Stimulated activated memory B cell treated with anti-CD40 and anti-IgM and Interleukin-4, amounts not matched to agents 10 μg/mL and 1 μg/mL and 100 μg/mL, for 72 hours (primary cell): ENCODE measurements at regions not wholly inside any gene's neighbourhood (a gene's known extent, or its start where the extent isn't known, plus 50 kb on each side); places are given as distances from the start of the nearest gene placed in this dataset.

Source experiments
- ATAC-seq: fragments of 150-1000 bp; cut with Tn5 transposase; 2 replicates; pipeline ENCODE4 v1.10.0; 2021
- H3K27ac Mint-ChIP-seq: one replicate; pipeline ENCODE4 v1.8.0; 2022; ENCODE audit warnings: mild to moderate bottlenecking, mixed read lengths
- H3K27me3 Mint-ChIP-seq: one replicate; pipeline ENCODE4 v1.8.0; 2022; ENCODE audit warnings: mixed read lengths
- H3K36me3 Mint-ChIP-seq: one replicate; pipeline ENCODE4 v1.8.0; 2022; ENCODE audit warnings: mixed read lengths
- H3K4me1 Mint-ChIP-seq: one replicate; pipeline ENCODE4 v1.8.0; 2022; ENCODE audit warnings: mixed read lengths
- H3K4me3 Mint-ChIP-seq: one replicate; pipeline ENCODE4 v1.8.0; 2022; ENCODE audit warnings: mild to moderate bottlenecking, moderate library complexity, mixed read lengths
- H3K9me3 Mint-ChIP-seq: one replicate; pipeline ENCODE4 v1.8.0; 2022; ENCODE audit warnings: mixed read lengths

- no peak overlapping the region for H3K4me3 Mint-ChIP-seq
- no peaks in the 10 kb centered on the region for H3K36me3 Mint-ChIP-seq
- H3K9me3 Mint-ChIP-seq = no peaks in the 10 kb centered on the region
- ATAC-seq = no peak
- no peaks in the 10 kb centered on the region for H3K27me3 Mint-ChIP-seq
- H3K4me1 Mint-ChIP-seq = no peaks in the 10 kb centered on the region
- no peak overlapping the region for H3K27ac Mint-ChIP-seq
These were observed 672.2 kb downstream of the INHBA start for GRCh38 chr7:41030673-41031072.

GRCh38 chr7:41029072-41029499 lies 673.8 kb downstream of the INHBA start:
- Mint-ChIP-seq H3K27ac (no peak overlapping the region), H3K9me3 (no peaks in the 10 kb centered on the region), H3K36me3 (no peaks in the 10 kb centered on the region)

GRCh38 chr7:41028580-41028979 lies 674.3 kb downstream of the INHBA start:
- peak; percentile 6 for ATAC-seq
- H3K36me3 Mint-ChIP-seq = no peaks in the 10 kb centered on the region

More at GRCh38 chr7:41029072-41029499, 673.8 kb downstream of the INHBA start:
- Mint-ChIP-seq H3K4me3 (no peak overlapping the region), H3K4me1 (no peaks in the 10 kb centered on the region), H3K27me3 (no peaks in the 10 kb centered on the region)
- ATAC-seq = peak; percentile 37

DNA sequence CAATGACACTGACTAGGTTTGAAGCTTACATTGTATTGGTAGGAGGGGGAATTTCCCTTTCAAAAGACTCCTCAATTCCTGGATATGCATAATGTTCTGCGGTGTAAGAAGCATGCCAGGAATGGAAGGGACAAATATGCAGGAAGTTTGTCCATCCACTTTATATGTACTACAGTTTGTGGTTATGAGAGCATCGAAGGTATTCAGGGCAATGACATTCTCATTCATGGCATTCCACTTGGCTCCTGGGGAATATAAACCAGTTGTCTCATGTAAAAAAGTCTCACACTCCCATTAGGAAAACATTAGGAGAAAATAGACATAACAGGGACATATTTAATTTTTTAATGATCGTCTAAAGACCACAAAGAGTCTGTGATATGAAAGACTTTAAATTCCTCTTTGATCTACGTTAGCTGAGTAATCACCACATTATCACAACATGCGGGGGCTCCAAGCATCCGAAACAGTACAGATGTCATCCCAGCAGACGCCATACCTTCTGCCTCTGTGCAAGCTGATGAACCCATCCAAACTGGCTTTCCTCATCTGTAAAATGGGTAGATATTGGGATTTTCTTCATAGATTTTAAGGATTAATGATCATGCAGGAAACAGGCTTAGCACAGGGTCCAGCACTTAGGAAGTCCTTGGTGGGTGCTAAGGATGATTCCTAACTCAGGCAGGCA lies 675.3 kb downstream of the INHBA start:
- Mint-ChIP-seq H3K4me3 (no peak overlapping the region), H3K36me3 (no peaks in the 10 kb centered on the region), H3K4me1 (no peaks in the 10 kb centered on the region), H3K9me3 (no peaks in the 10 kb centered on the region), H3K27me3 (no peaks in the 10 kb centered on the region), H3K27ac (no peak overlapping the region)
- ATAC-seq = no peak

More at GRCh38 chr7:41028580-41028979, 674.3 kb downstream of the INHBA start:
- Mint-ChIP-seq H3K4me3 (no peak overlapping the region), H3K4me1 (no peaks in the 10 kb centered on the region), H3K27me3 (no peaks in the 10 kb centered on the region), H3K9me3 (no peaks in the 10 kb centered on the region), H3K27ac (no peak overlapping the region)

- no peak for ATAC-seq
- no peaks in the 10 kb centered on the region for H3K27me3 Mint-ChIP-seq
- no peaks in the 10 kb centered on the region for H3K36me3 Mint-ChIP-seq
- H3K9me3 Mint-ChIP-seq = no peaks in the 10 kb centered on the region
- H3K4me1 Mint-ChIP-seq = no peaks in the 10 kb centered on the region
- H3K4me3 Mint-ChIP-seq = no peak overlapping the region
- H3K27ac Mint-ChIP-seq = no peak overlapping the region
These were observed 678.8 kb downstream of the INHBA start for GRCh38 chr7:41024126-41024525.

DNA sequence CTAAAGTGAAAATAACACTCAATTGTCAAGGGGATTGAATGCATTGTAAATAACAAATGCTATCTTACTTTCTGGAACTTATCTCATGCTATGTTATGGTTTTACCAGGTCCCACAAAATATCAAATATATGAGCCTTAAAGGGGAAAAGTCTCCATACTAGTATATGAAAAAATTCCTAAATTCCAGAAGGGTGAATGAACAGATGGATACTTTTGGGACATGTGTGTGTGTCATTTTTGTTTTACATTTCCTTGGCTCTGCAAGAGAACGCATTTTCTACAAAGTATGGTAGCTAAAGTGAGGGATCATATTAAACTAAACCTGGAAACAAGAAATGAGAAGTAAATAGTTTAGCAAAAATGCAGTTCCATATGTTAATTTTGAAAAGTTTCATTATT lies 682.8 kb downstream of the INHBA start:
- no peak for ATAC-seq
- H3K4me3 Mint-ChIP-seq = no peak overlapping the region
- no peaks in the 10 kb centered on the region for H3K9me3 Mint-ChIP-seq

DNA sequence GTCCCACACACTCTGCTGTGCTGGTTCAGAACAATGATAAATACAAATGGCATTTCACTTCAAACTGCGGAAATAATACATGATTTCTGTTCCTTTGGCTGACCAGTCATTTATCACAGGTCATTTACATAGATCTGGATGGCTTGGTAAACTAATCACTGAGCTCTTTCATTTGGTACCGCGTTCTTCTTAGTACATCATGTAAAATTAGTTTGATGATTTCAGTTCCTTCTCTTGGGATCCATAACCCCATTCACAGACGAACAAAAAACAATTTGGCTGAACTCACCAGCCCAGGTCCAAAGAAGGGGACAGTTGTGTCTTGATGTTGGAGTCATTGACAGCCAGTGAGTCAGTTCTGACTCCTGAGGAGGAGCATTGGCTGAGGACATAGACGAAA lies 689.8 kb downstream of the INHBA start:
- Mint-ChIP-seq H3K4me3 (no peak overlapping the region), H3K27me3 (no peaks in the 10 kb centered on the region), H3K4me1 (no peaks in the 10 kb centered on the region), H3K36me3 (no peaks in the 10 kb centered on the region), H3K27ac (no peak overlapping the region), H3K9me3 (peaks cover 4% of the 10 kb centered on the region)
- ATAC-seq = no peak

More for the DNA sequence above, 682.8 kb downstream of the INHBA start:
- no peak overlapping the region for H3K27ac Mint-ChIP-seq
- H3K36me3 Mint-ChIP-seq = no peaks in the 10 kb centered on the region
- H3K27me3 Mint-ChIP-seq = no peaks in the 10 kb centered on the region
- no peaks in the 10 kb centered on the region for H3K4me1 Mint-ChIP-seq

GRCh38 chr7:41012041-41012440 lies 690.8 kb downstream of the INHBA start:
- Mint-ChIP-seq H3K9me3 (peaks cover 4% of the 10 kb centered on the region), H3K27ac (no peak overlapping the region), H3K36me3 (no peaks in the 10 kb centered on the region), H3K4me3 (no peak overlapping the region), H3K4me1 (no peaks in the 10 kb centered on the region), H3K27me3 (no peaks in the 10 kb centered on the region)
- ATAC-seq = no peak

DNA sequence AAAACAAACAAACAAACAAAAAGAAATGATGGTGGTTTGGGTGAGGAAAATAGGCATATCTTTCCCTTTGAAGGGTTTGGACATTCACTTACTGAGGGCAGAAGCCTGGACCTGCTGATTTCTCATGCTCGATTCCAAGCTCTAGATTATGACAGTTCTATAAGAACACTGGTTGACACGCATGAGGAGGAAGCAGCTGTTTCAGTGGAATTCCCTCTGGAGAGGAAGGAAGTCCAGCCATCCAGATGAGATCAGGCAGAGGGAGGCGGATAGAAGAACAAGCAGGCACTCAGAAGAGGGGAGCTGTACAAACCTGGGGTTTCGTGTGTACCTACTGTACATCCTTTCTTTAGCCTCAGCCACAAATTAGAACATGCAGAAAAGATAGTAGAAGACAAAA lies 691.9 kb downstream of the INHBA start:
- Mint-ChIP-seq H3K27me3 (no peaks in the 10 kb centered on the region), H3K27ac (no peak overlapping the region), H3K4me1 (no peaks in the 10 kb centered on the region), H3K9me3 (peaks cover 4% of the 10 kb centered on the region), H3K4me3 (no peak overlapping the region), H3K36me3 (no peaks in the 10 kb centered on the region)
- ATAC-seq = no peak

GRCh38 chr7:41010418-41010817 lies 692.5 kb downstream of the INHBA start:
- Mint-ChIP-seq H3K4me3 (no peak overlapping the region), H3K27ac (no peak overlapping the region), H3K36me3 (no peaks in the 10 kb centered on the region), H3K4me1 (no peaks in the 10 kb centered on the region), H3K9me3 (peaks cover 4% of the 10 kb centered on the region), H3K27me3 (no peaks in the 10 kb centered on the region)
- no peak for ATAC-seq

DNA sequence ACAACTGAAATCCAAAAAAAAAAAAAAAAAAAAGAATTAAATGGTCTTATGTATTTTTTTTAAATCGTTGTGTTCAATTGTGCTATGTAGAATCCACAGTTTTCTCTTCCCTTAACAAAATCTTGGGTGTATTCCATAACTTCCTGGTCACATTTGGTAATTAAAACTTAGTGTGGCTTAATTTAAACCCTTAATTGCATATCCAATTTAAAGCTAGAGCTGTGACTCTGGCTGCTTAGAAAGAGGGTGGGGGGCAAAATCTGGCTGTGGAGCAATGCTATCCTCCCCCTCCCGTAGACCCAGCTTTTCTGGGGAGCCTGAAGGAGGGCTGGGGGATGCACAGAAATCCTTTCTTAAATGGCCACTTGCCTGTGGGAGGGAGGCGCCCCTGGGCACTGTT lies 695.1 kb downstream of the INHBA start:
- no peak for ATAC-seq
- Mint-ChIP-seq H3K36me3 (no peaks in the 10 kb centered on the region), H3K4me1 (no peaks in the 10 kb centered on the region), H3K9me3 (peaks cover 4% of the 10 kb centered on the region), H3K4me3 (no peak overlapping the region), H3K27ac (no peak overlapping the region), H3K27me3 (no peaks in the 10 kb centered on the region)

GRCh38 chr7:41007351-41007751 lies 695.5 kb downstream of the INHBA start:
- Mint-ChIP-seq H3K36me3 (no peaks in the 10 kb centered on the region), H3K27ac (no peak overlapping the region), H3K27me3 (no peaks in the 10 kb centered on the region), H3K9me3 (peaks cover 4% of the 10 kb centered on the region), H3K4me1 (no peaks in the 10 kb centered on the region), H3K4me3 (no peak overlapping the region)
- ATAC-seq = no peak

GRCh38 chr7:41006306-41006995 lies 696.4 kb downstream of the INHBA start:
- Mint-ChIP-seq H3K27ac (no peak overlapping the region), H3K27me3 (no peaks in the 10 kb centered on the region), H3K4me3 (no peak overlapping the region), H3K4me1 (no peaks in the 10 kb centered on the region), H3K36me3 (no peaks in the 10 kb centered on the region), H3K9me3 (peaks cover 4% of the 10 kb centered on the region)
- no peak for ATAC-seq

- Mint-ChIP-seq H3K4me1 (no peaks in the 10 kb centered on the region), H3K4me3 (no peak overlapping the region), H3K36me3 (no peaks in the 10 kb centered on the region), H3K27me3 (no peaks in the 10 kb centered on the region), H3K27ac (no peak overlapping the region), H3K9me3 (peaks cover 8% of the 10 kb centered on the region)
- no peak for ATAC-seq
These were observed 697.5 kb downstream of the INHBA start for GRCh38 chr7:41005374-41005901.

DNA sequence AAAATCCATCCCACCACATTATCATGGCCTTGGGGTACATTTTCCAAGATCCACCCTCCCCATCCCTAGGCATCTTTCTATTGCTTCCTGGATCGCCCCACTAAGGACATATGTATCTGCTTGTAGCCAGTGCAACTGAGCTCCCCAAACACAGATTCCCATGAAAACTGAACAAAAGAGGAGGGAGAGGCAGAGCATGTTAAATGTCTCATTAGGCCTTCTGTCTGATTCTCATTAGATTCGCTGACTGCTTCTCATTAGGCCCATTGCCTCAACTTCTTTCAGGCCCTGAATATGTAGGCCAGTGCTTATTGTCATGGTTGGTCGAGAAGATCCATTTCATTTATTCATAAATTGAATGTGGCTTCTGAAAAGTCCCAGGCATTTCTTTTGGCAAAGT lies 698.9 kb downstream of the INHBA start:
- Mint-ChIP-seq H3K9me3 (peaks cover 4% of the 10 kb centered on the region), H3K27me3 (no peaks in the 10 kb centered on the region), H3K4me3 (no peak overlapping the region), H3K4me1 (no peaks in the 10 kb centered on the region), H3K27ac (no peak overlapping the region), H3K36me3 (no peaks in the 10 kb centered on the region)
- no peak for ATAC-seq

DNA sequence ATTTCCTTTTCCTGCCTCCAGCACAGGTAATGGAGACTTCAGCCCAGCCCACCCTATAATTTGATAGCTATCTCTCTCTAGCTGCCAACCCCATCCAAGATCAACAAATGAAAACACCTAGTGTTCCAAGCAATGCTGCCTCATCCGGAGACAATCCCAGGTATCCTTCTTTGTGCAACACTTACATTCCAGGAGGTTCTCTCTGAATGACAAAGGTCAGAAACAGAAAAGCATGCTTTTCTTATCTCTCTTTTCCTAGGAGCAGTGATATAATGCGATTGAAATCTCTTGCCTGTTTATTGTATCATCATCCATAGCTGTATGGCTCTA lies 699.3 kb downstream of the INHBA start:
- H3K4me1 Mint-ChIP-seq = no peaks in the 10 kb centered on the region
- no peak for ATAC-seq
- H3K36me3 Mint-ChIP-seq = no peaks in the 10 kb centered on the region
- no peak overlapping the region for H3K27ac Mint-ChIP-seq
- H3K27me3 Mint-ChIP-seq = no peaks in the 10 kb centered on the region
- H3K4me3 Mint-ChIP-seq = no peak overlapping the region
- peaks cover 4% of the 10 kb centered on the region for H3K9me3 Mint-ChIP-seq
